GM19467 (cell line): ENCODE measurements at regions not wholly inside any gene's neighbourhood (a gene's known extent, or its start where the extent isn't known, plus 50 kb on each side); places are given as distances from the start of the nearest gene placed in this dataset.
"Not testable (repeated sequence)": the region's sequence is repeated elsewhere in the genome, so short reads cannot be mapped to it uniquely, and the experiment has no call there.

Experiments
- ATAC-seq: cut with Tn5 transposase; IDR thresholded peaks from one replicate; pipeline ENCODE4 v1.9.1; 2021; ENCODE audit warnings: mild to moderate bottlenecking, moderate library complexity; ENCODE audit not compliant: unreplicated experiment

DNA sequence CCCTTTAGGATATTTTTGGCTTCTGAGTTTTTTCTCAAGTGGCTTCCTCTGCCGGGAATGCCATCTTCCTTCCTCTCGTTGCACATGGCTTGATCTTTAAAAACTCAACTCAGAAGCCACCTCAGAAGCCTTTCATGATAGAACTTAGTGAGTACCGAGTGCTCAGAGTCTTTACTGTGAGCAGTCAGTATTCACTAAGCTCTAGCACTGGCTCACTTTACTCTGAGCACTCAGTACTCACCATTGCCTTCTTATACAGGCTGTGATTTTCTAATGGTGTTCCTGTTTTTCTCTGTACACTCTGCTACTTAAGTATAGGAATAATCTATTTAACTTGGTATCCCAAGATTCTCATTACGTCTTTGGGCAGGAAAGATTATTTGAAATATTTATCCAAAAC is 116.2 kb downstream of the PFDN4 start:
- ATAC-seq, result no peak

DNA sequence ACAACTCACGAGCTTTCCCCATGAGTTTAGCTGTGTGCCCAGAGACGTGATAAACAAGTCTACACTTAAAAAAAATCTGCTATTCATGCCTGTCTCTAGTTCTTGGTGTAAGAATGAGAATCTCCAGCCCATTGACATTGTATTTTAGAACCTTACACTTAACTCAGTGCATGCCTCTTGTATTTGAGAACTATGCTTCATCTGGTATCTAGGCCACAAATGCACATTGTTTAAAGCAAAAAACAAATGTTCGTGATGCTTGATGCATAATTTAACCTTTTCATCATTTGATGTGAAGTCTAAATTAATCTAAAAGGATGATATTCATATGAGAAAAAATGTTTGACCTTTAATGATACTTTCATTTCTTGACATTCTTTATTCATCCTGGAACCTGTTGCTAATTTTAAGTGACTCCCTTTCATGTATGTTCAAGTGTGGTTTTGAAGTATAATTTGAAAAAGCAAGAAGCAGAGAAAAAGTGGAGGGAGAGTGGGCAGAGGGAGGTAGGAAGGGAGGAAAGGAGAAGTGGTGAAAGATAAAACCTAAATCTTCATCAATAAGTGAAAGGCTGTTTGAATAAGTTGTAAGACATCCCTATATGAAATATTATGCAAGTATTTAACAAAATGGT is 116.9 kb downstream of the PFDN4 start:
- no peak for ATAC-seq

- no peak for ATAC-seq
Measured at GRCh38 chr20:54335299-54335698, 127.4 kb downstream of the PFDN4 start.

DNA sequence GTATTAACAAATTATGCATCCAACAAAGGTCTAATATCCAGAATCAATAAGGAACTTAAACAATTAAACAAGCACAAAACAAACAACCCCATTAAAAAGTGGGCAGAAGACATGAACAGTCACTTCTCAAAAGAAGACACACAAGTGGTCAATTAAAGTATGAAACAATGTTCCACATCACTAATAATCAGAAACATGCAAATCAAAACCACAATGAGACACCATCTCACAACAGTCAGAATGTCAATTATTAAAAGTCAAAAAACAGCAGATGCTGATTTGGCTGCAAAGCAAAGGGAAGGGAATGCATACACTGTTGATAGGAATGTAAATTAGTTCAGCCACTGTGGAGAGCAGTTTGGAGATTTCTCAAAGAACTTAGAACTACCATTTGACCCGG is 129.3 kb downstream of the PFDN4 start:
- no peak for ATAC-seq

DNA sequence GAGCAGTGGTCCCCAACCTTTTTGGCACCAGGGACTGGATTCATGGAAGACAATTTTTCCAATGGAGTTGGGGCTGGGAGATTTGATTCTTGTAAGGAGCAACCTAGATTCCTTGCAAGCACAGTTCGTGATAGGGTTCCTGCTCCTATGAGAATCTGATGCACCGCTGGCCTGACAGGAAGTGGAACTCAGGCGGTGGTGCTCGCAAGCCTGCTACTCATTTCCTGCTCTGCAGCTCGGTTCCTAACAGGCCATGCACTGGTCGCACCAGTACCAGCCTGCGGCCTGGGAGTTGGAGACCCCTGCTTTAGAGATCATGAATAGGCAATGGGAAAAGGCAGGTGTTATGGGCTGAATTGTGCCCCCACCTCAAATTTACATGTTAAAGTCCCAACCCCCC is 131.2 kb downstream of the PFDN4 start:
- no peak for ATAC-seq

- ATAC-seq, result no peak
Measured at GRCh38 chr20:54340206-54340605, 132.3 kb downstream of the PFDN4 start.

DNA sequence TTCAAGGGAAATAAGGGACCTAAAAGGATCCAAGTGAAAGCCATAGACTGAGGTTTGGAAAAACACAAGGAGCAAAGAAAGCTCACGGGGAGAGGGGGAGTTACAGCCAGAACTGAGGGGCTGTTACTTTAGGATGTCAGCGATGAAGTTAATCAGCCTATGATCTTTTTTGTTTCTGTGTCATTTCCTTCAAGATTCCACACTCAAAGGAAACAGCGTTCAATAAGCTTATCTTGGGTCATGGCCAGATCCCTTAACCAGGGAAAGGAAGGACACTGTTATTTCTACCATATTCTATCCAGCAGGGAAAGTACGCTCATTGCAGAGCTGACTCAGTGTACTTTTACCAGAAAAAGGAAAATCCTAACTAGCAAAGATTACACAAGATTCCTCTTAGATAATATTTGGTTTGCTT is 132.8 kb downstream of the PFDN4 start:
- ATAC-seq, result no peak

- ATAC-seq, result no peak
Measured at GRCh38 chr20:54342258-54342920, 133.0 kb upstream of the DOK5 start.

DNA sequence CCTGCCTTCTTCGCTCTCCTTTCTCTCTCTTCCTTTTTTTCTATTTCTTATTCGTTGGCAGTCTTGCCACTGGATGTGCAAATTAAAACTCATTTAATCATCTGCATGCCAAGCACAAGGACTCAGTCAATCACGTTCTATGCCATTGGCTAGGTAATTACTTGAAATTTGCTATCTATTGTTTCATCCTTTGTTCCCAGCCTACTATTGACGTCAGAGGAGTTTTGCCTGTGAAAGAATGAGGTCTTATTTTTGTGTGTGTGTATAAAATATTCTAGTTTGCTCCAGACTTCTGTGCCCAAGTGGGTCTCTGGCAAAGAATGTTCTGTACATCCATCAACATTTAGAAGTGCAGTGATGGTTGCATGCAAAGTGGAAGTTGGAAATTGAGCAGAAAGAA is 132.3 kb upstream of the DOK5 start:
- no peak for ATAC-seq

DNA sequence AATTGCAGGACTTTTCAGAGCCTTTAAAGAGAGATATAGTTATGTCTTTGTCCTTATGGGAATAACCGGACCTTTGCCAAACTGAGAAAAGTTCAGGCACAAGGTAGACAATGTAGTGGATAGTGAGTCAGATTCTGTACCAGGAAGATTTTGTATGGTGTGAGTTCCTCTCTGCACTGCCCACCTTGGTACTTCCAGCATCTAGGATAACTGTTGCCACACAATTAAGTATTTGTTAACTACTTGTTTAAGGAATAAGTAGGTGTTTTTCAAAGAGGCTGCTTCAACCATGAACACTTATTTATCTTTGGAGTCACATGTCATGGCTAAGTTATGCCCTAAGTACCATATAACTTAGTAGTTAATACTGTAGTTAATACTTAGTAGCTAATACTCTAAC is 131.8 kb upstream of the DOK5 start:
- ATAC-seq, result no peak

DNA sequence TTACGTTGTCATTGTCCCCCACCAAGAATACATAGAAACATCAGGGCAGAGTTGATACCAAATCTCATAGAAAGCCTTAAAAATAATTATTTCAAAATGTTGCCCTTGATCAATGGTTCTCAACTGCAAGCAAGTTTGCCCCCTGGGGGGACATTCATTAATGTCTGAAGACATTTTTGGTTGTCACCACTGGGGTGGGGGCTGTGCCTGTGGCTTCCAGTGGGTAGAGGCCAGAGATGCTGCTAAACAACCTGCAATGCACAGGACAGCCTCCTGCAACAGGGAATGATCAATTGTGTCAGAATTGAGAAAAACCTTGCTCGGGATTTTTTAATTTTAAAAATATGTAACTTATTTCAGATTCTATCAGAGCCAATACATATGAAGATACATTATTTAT is 130.6 kb upstream of the DOK5 start:
- no peak for ATAC-seq

- ATAC-seq, result peak; percentile 77
Measured at GRCh38 chr20:54345301-54345724, 130.1 kb upstream of the DOK5 start.

- ATAC-seq, result peak; percentile 15
Measured at GRCh38 chr20:54345821-54346220, 129.6 kb upstream of the DOK5 start.

DNA sequence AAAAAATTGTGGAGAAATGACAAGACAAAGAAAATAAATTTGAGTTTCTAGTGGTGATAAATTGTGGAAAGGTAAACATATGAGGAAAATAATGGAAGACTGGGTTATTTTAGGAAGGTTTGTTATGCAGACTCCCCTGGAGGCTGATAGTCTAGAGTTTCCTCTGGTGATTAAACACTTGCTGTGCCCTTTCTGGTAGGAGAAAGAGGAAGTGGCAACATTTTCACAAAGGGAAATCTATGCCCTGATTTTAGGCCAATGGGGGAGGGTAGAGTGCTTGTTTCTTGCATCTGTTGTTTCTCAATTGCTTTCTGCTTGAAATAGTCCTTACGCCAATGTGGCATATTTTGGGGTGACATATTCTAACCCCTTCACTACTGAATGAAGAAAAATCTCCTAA is 129.1 kb upstream of the DOK5 start:
- ATAC-seq, result peak; percentile 25

DNA sequence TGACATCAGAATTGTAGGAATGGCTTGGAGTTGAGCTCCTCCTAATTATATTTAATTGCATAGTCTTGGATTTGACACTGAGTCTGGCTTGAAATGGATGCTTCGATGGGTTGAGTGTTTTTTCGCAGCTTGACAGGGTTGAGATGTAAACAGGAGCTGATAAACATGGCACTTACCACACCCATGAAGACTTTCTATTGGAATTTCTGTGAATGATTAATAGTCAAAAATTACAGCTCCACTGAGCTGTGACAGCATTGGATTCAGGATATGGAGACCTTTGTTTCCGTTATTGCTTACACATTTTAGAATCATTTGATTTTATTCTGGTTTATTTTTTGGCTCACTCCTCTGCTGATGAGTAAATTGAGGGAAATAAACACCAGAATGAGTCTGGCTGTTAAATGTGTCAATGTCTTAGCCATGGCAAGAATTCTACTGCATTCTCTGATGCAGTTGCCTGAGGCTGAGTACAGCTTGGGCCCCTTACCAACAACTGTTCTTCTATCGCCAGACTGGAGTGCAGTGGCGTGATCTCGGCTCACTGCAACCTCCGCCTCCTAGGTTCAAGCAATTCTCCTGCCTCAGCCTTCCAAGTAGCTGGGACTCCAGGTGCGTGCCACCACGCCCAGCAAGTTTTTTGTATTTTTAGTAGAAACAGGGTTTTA is 128.1 kb upstream of the DOK5 start:
- ATAC-seq, result no peak

- no peak for ATAC-seq
Measured at GRCh38 chr20:54350415-54350814, 125.0 kb upstream of the DOK5 start.

DNA sequence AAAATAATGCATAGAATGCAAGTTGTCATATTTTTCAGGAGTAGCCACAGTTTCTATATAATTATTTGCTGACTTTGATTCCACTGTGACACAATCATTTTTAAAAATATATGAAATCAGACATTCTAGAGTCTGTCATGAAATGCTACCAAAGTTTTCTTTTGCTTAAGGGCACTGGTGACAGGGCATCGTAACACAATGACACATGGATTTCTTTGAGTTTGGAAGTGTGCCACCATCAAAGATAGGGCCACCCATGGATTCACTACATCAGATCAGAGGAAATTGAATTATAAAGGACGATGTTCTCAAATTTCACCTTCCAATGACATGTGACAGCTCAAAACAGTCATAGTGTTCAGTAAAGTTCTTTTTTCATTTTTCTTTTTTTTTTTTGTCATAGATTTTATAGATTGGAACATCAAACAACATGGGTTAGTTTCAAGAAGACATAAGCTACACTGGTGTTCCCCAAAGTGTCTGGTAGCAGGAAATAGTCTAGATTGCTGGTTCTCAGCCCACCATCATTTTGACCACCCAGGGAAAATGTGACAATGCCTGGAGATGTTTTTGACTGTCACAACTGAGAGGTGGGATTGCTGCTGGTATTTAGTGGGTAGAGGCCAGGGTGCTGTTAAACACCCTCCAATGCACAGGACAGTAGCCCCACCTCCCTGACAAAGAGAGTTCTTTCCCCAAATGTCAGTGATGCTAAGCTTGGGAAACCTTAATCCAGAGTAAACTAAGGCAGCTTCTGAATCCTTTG is 123.8 kb upstream of the DOK5 start:
- ATAC-seq, result no peak

GRCh38 chr20:54352541-54352940 is 122.9 kb upstream of the DOK5 start:
- ATAC-seq, result not testable (repeated sequence)

DNA sequence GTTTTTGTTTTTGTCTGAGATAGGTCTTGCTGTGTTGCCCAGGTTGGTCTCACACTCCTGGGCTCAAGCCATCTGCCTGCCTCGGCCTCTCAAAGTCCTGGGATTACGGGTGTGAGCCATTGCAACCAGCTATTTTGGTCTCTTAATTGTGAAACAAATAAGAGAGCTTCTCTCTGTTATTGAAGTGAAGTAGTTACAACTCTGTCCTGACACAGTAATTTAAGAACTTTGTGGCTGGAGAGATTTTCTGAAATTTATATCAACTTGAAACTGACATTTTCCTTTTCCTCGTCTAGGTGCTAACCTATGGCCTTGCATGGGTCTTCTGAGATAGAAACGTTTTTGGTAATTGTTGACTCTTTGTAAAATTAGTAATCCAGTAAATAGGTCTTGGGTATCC is 122.1 kb upstream of the DOK5 start:
- ATAC-seq, result no peak

DNA sequence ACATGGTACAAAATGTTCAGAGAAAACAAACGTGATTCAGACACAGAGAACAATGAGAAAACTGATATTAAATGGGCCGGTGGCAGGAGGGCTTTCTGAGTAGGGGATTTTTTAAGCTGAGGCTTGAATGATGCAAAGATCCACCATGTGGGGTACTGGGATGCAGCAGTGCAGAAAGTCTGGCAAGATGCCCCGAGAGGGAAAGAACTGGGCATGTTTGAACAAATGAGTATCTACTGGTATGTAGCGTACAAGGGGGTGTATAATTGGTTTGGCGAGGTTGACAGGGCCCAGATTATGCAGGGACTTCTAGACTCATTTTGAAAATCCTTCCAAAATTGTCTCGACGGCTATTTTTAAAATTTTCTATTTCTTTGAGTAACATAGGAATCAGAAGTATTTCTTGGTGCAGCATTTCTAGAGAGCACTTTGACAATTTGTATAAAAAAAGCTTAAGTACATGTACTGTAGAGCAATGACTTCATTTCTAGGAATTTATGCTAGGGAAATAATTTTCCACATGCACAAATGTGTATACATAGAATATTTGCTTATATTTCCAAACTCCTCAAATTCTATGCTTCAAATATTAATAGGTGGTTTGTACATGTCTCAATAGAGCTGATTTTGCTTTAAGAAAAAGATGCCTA is 119.6 kb upstream of the DOK5 start:
- no peak for ATAC-seq

GRCh38 chr20:54356801-54357200 is 118.6 kb upstream of the DOK5 start:
- no peak for ATAC-seq
